Body of pancreas (tissue), 4 donors: ENCODE measurements at regions not wholly inside any gene's neighbourhood (a gene's known extent, or its start where the extent isn't known, plus 50 kb on each side); places are given as distances from the start of the nearest gene placed in this dataset.

Experiments used
- ATAC-seq: fragments of 150-250 bp; one replicate; pipeline ENCODE4 v1.9.1; 2016
- DNase-seq, 4 donors: peaks; one replicate each; pipeline ENCODE4 v3.0.0-alpha.2; 2019
- H3K27ac ChIP-seq, 4 donors: fragments of 200-600 bp; sonication (generic); 1 replicate in 3 of 4; 2 replicates in 1 of 4; pipeline versions ENCODE4 v1.5.1 to v1.6.1; 2016 to 2019; ENCODE audit warnings: mild to moderate bottlenecking in 1 of 4, mixed read lengths in 1 of 4, moderate library complexity in 1 of 4
- H3K27me3 ChIP-seq, 2 donors: fragments of 200-600 bp; sonication (generic); one replicate each; pipeline ENCODE4 v1.6.0; 2016; ENCODE audit warnings: mild to moderate bottlenecking in 1 of 2
- H3K36me3 ChIP-seq, 2 donors: fragments of 200-600 bp; sonication (generic); replicated peaks in 1 of 2; 2 replicates each; pipeline ENCODE4 v1.5.1; 2016; ENCODE audit warnings: low read depth in 2 of 2; ENCODE audit not compliant: insufficient read depth in 1 of 2
- H3K4me1 ChIP-seq: fragments of 200-600 bp; sonication (generic); one replicate; pipeline ENCODE4 v1.6.0; 2016
- H3K4me3 ChIP-seq, 2 donors: fragments of 200-600 bp; sonication (generic); 1 replicate in 1 of 2; 2 replicates in 1 of 2; pipeline ENCODE4 v1.5.1; 2016 to 2019
- H3K9me3 ChIP-seq, 3 donors: fragments of 200-600 bp; sonication (generic); 1 replicate in 2 of 3; 2 replicates in 1 of 3; pipeline ENCODE4 v1.5.1; 2016
- POLR2A ChIP-seq, 3 donors: fragments of 450-650 bp; IDR thresholded peaks; one replicate each; pipeline ENCODE4 v1.6.1; 2016; ENCODE audit warnings: antibody characterized with exemption in 3 of 3, mild to moderate bottlenecking in 2 of 3
- WGBS, 2 donors: methylation state at CpG; one replicate each; pipeline ENCODE4 v1.1.5; 2017; 5-methylcytosine and 5-hydroxymethylcytosine counted together
- intact Hi-C: fragments of 100-400 bp; cut with DNase I; formaldehyde crosslinking; loops from one replicate; pipeline ENCODE4 v1.15.1; 2023
- TF ChIP-seq, protein P1 (sequence below), 7 experiments: fragments of 450-650 bp in 4 of 7; fragments of 200-600 bp in 3 of 7; sonication (generic) in 3 of 7; IDR thresholded peaks; one replicate each; pipeline ENCODE4 v1.5.1; 2016 to 2019; ENCODE audit warnings: antibody characterized with exemption in 7 of 7

DNA sequence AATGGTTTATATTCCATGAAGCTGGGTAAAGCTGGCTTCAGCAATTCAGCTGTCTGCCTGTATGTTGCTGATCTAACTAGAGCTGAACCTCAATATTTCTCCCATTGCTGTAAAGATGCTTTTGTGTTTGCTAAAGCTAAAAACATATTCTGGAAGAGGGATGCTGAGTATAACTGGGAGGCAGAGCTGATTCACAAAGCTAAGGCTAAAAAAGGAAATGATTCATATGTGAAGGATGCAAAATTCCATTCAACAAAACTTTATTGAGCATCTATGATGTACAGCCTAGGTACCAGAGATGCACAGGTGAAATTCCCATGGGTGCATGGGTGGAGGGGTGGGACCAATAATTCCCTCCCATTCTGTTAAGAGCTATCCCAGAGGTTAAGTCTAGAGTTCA, 193.9 kb downstream of the KIF18A start:
- no peak overlapping the region for H3K27ac ChIP-seq
- no peak overlapping the region for H3K4me3 ChIP-seq
- intact Hi-C loops = no loop called here
- TF ChIP-seq, protein P1, sequence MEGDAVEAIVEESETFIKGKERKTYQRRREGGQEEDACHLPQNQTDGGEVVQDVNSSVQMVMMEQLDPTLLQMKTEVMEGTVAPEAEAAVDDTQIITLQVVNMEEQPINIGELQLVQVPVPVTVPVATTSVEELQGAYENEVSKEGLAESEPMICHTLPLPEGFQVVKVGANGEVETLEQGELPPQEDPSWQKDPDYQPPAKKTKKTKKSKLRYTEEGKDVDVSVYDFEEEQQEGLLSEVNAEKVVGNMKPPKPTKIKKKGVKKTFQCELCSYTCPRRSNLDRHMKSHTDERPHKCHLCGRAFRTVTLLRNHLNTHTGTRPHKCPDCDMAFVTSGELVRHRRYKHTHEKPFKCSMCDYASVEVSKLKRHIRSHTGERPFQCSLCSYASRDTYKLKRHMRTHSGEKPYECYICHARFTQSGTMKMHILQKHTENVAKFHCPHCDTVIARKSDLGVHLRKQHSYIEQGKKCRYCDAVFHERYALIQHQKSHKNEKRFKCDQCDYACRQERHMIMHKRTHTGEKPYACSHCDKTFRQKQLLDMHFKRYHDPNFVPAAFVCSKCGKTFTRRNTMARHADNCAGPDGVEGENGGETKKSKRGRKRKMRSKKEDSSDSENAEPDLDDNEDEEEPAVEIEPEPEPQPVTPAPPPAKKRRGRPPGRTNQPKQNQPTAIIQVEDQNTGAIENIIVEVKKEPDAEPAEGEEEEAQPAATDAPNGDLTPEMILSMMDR (IDR thresholded peaks at IDR 0.05) = no peak
- TF ChIP-seq POLR2A (IDR thresholded peaks at IDR 0.05) = no peak
- ATAC-seq (no peak), DNase-seq (no peak)
- no peaks in the 10 kb centered on the region for H3K4me1 ChIP-seq
- H3K27me3 ChIP-seq = no peaks in the 10 kb centered on the region
- H3K9me3 ChIP-seq = no peaks in the 10 kb centered on the region
- H3K36me3 ChIP-seq = no peaks in the 10 kb centered on the region

DNA sequence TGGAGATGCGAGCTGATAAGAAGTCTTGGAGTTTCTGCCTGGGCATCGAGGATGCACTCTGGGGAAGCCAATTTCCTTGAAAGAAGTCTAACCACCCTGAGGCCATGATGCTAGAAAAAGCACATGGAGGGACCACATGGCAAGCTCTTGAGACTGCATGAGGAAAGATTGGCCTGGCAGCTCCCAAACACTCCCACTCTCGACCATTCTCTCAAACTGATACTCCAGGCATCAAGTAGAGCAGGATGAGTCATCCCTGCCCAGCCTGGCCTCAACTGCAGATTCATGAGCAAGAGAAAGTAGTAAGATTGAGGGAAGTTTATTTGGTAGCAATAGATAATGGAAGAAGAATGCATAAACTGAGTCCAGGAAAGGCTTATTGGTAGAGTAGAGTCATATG, 194.3 kb downstream of the KIF18A start:
- Histone ChIP-seq H3K27ac (no peak overlapping the region), H3K4me1 (no peaks in the 10 kb centered on the region), H3K36me3 (no peaks in the 10 kb centered on the region), H3K27me3 (no peaks in the 10 kb centered on the region), H3K9me3 (no peaks in the 10 kb centered on the region), H3K4me3 (no peak overlapping the region)
- DNase-seq (no peak), ATAC-seq (no peak)
- TF ChIP-seq, protein P1 (IDR thresholded peaks at IDR 0.05) = no peak
- no peak for TF ChIP-seq POLR2A (IDR thresholded peaks at IDR 0.05)
- intact Hi-C loops = no loop called here
- WGBS, 2 donors = 48 to 73% methylated on average over 3 of the region's 3 CpGs

GRCh38 chr11:27912916-27913315, 195.0 kb downstream of the KIF18A start:
- Histone ChIP-seq H3K27me3 (no peaks in the 10 kb centered on the region), H3K4me3 (no peak overlapping the region), H3K27ac (no peak overlapping the region), H3K36me3 (no peaks in the 10 kb centered on the region), H3K9me3 (no peaks in the 10 kb centered on the region), H3K4me1 (no peaks in the 10 kb centered on the region)
- DNase-seq = no peak
- intact Hi-C loops = no loop called here
- TF ChIP-seq, protein P1 (IDR thresholded peaks at IDR 0.05) = no peak
- TF ChIP-seq POLR2A (IDR thresholded peaks at IDR 0.05) = no peak
- WGBS, 2 donors = 46 to 65% methylated on average over 2 of the region's 2 CpGs
- no peak for ATAC-seq

DNA sequence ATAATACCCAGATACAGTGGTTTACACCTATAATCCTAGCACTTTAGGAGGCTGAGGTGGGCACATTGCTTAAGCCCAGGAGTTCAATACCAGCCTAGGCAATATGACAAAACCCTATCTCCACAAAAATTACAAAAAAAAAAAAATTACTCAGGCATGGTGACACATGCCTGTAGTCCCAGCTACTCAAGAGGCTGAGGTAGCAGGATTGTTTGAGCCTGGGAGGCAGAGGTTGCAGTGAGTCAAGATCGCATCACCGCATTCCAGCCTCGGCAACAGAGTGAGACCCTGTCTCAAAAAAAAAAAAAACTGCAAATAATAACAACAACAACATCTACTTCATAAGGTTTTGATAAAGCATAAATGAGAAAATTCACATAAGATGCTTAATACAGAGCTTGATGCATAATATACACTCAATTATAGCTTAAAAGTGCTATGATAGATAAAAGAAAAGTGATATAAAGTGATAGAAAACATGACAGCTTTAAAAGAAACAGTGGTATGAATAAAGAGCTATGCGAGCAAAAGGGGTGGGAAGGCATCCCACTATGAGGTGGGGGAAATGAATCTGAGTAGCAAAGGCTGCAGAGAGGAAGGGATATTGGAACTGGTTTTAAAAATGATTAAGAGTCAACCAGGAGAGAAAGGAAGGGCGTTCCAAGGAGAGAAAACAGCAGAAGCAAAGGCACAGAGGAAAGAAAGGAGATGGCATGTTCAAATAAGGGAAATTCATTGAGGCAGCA, 197.6 kb downstream of the KIF18A start:
- no peaks in the 10 kb centered on the region for H3K36me3 ChIP-seq
- intact Hi-C loops = no loop called here
- WGBS, 2 donors = 72 to 77% methylated on average over 5 of the region's 5 CpGs
- H3K9me3 ChIP-seq = no peaks in the 10 kb centered on the region
- no peak overlapping the region for H3K27ac ChIP-seq
- ATAC-seq (no peak), DNase-seq (no peak)
- TF ChIP-seq, protein P1 (IDR thresholded peaks at IDR 0.05) = no peak
- no peak for TF ChIP-seq POLR2A (IDR thresholded peaks at IDR 0.05)
- no peak overlapping the region for H3K4me3 ChIP-seq
- no peaks in the 10 kb centered on the region for H3K27me3 ChIP-seq
- H3K4me1 ChIP-seq = no peaks in the 10 kb centered on the region

DNA sequence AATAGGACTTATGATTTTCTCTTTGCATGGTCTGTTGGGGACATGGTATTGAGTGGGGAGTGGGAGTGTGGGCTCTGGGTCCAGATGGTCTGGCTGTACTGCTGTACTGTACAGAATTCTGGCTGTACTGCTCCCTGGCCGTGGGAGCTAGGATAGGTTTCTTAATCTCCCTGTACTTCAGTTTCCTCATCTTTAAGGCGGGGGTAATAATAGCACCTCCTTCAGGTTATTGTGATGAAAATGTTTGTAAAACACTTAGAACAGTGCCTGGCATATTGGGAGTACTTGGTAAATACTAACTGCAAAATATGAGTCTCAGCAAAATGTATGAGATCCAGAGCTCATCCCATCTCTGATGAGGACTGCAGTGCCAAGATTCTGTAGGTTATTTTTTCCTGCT, 198.6 kb downstream of the KIF18A start:
- H3K9me3 ChIP-seq = no peaks in the 10 kb centered on the region
- intact Hi-C loops = no loop called here
- no peaks in the 10 kb centered on the region for H3K4me1 ChIP-seq
- TF ChIP-seq, protein P1 (IDR thresholded peaks at IDR 0.05) = no peak
- no peak for TF ChIP-seq POLR2A (IDR thresholded peaks at IDR 0.05)
- ATAC-seq (no peak), DNase-seq (no peak)
- no peaks in the 10 kb centered on the region for H3K27me3 ChIP-seq
- no peak overlapping the region for H3K4me3 ChIP-seq
- no peak overlapping the region for H3K27ac ChIP-seq
- no peaks in the 10 kb centered on the region for H3K36me3 ChIP-seq
- WGBS, 2 donors = 70 to 75% methylated on average over 2 of the region's 2 CpGs
